Stimulated activated CD4-positive, alpha-beta T cell treated with anti-CD3 and anti-CD28 coated beads, Interleukin-15, amount 100 ng/mL, for 1 hour (primary cell): ENCODE measurements at regions not wholly inside any gene's neighbourhood (a gene's known extent, or its start where the extent isn't known, plus 50 kb on each side); places are given as distances from the start of the nearest gene placed in this dataset.
"Not testable (repeated sequence)": the region's sequence is repeated elsewhere in the genome, so short reads cannot be mapped to it uniquely, and the experiment has no call there.

Source experiments
- DNase-seq, 2 donors: peaks; one replicate each; pipeline ENCODE4 v3.0.0-alpha.2; 2020; ENCODE audit warnings: low read depth in 1 of 2, low spot score in 1 of 2

DNA sequence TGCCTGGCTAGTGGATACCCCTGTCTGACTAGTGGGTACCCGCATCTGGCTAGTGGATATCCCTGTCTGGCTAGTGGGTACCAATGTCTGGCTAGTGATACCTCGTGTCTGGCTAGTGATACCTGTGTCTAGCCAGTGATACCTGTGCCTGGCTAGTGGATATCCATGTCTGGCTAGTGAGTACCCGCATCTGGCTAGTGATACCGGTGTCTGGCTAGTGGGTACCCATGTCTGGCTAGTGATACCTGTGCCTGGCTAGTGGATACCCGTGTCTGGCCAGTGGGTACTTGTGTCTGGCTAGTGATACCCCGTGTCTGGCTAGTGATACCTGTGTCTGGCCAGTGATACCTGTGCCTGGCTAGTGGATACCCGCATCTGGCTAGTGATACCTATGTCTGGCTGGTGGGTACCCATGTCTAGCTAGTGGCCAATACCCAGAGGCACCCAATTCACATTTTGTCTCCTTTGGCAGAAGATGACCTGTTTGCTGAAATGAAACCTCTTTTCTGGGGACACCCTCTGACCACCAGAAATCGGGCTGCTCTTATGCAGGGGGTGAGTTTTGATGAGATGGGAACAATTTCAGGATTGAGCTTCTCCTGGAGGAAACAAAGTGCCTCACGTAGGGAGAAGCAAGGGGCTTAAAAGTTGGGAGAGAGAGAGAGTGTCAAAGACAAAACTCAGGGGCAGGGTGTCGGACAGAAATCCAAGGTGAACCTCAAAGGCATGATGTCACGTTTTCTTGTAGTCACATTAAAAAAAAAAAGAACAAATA lies 63.4 kb downstream of the SMIM38 start:
- no peak for DNase-seq

DNA sequence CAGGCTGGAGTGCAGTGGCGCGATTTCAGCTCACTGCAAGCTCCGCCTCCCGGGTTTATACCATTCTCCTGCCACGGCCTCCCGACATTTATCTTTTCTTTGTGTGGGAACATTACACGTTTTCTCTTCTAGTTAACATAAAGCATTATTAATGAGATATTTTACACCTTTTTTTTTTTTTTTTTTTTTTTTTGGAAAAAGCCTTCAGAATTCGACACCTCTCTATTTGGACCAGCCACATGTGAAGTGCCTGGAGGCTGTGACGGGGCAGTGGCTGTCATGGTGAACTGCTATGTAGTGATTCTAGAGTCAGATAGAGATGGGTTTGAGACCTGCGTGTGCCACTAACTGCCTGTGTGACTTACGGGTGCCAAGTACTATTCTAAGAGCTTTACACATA lies 64.3 kb downstream of the SMIM38 start:
- DNase-seq = no peak

DNA sequence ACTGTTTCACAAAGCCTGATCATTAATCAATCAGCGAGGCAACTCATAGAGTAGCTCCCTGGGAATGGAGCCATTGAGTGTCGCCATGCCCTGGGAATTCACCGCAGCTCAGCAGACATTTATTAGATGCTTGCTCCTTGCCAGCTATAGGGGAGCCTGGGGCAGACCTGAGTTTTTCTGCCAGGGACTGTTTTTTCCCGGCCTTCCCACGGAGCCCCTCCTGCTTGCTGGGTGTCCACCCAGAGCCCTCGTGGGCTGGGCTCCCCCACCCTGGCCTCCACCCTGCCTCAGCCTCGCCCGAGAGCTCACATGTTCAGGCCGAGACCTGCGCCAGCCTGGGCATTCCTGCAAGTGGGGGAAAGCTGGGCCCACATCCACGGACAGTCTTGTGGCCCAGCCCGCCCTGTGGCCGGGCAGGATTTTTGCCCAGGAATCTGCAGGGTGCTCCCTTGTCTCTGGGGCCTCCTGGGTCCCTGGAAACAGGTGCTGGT lies 64.9 kb downstream of the SMIM38 start:
- no peak for DNase-seq

DNA sequence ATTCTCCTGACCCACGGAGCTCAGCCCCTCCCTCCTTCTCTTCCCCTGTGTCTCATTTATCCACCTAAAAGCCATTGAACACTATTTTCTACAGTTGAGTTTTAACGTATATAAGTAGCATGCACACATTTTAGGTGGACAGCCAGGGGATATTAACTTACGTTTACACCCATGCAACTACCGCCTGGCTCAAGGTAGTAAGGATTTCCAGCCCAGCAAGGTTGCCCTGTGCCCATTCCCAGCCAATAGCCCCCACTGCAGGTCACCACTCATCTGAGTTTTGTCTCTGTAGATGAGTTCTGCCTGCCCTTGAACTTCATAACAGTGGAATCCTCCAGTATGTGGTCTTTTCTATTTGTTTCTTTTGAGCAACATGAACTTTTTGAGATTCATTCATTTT lies 65.4 kb downstream of the SMIM38 start:
- no peak for DNase-seq

DNA sequence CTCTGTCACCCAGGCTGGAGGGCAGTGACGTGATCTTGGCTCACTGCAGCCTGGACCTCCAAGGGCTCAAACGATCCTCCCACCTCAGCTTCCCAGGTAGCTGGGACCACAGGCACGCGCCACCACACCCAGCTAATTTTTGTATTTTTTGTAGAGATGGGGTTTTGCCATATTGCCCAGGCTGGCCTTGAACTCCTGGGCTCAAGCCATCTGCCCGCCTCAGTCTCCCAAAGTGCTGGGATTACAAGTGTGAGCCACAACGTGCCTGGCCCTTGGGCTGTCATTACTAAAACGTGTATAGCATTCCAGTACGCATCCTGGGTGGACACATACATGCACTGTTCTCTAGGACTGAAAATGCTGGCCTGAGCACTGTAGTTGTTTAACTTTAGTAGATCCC lies 65.9 kb downstream of the SMIM38 start:
- not testable (repeated sequence) for DNase-seq

DNA sequence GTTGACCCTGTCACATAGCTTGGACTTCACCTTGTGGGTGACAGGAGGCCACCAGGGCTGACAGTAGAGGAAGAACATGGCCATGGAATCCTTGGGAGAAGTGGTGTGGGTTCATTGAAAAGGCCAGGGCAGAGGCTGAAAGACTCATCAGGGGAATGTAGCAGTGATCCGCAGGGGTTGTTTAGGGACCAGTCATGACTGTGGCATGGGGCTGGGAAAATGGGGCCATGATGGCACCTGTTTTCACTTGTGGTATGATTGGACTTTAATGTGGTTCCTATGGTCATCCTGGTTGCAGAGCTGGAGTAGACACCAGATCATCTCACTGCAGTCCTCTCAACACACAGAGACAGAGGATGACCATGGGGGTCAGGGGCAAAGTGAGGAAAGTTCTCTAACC lies 66.7 kb upstream of the MYEOV start:
- no peak for DNase-seq

DNA sequence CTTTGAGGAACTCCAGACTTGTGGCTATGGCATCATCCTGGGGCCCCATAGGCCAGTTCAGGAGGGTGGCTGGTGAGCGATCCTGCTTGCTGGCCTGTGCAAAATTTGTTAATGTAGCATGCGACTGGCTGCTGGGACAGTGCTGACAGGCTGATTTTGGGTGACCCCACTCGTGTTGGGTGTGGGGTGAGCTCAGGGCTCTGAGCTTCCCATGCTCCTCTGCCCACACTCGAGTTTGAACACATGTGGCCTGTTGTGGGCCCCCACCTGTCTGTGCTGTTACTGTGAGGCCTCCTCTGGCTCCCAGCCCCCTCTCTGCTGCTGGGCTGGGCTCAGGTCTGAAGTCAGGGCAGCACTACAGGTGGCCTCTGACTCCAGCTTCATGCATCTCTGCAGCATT lies 64.4 kb upstream of the MYEOV start:
- no peak for DNase-seq

DNA sequence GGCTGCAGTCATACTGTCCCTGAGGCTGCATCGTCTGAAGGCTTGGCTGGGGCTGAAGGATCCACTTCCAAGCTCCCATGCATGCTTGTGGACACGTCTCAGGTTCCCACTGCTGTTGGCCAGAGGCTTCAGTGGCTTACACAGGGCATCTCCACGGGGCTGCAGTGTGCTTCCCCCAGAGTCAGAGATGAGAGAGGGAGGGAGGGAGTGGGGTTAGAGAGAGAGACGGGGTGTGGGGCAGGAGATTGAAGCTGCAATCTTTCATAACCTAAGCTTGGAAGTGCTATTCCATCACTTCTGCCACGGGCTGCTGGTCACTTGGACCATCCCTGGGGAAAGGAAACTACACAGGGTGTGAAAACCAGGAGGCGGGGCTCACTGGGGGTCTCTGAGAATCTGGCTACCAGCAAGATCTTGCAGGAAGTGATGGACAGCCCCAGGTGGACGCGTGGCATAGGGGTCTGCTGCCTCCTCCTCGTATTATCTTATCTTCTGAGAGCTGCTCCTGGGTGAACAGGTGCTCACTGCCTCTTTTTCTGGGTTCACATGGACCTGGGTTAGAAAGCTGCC lies 63.0 kb upstream of the MYEOV start:
- no peak for DNase-seq

DNA sequence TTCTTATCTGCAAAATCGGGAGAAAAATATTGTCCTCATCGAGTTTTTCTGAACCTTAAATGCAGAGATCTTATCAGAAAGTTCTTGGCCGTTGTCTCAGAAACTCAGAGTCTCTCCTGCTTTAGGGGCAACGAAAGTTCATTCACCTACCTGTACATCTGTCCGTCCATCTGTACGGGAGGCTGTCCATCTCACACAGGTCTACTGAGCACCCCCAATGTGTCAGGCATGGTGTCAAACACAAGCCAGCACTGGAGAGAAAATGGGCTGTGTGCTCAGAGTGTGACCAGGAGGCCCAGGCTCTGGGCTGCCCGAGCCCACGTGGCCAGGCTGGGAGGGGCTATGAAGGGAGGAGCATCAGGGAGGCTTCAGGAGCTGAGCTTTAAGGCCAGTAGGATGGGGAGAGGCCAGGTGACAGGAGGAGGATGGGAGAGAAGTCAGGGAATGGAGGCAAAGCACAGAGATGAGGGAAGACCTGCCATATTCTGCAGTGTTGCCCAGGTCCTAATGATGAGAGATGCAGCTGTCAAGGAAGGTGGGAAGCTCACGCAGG lies 62.4 kb upstream of the MYEOV start:
- no peak for DNase-seq

DNA sequence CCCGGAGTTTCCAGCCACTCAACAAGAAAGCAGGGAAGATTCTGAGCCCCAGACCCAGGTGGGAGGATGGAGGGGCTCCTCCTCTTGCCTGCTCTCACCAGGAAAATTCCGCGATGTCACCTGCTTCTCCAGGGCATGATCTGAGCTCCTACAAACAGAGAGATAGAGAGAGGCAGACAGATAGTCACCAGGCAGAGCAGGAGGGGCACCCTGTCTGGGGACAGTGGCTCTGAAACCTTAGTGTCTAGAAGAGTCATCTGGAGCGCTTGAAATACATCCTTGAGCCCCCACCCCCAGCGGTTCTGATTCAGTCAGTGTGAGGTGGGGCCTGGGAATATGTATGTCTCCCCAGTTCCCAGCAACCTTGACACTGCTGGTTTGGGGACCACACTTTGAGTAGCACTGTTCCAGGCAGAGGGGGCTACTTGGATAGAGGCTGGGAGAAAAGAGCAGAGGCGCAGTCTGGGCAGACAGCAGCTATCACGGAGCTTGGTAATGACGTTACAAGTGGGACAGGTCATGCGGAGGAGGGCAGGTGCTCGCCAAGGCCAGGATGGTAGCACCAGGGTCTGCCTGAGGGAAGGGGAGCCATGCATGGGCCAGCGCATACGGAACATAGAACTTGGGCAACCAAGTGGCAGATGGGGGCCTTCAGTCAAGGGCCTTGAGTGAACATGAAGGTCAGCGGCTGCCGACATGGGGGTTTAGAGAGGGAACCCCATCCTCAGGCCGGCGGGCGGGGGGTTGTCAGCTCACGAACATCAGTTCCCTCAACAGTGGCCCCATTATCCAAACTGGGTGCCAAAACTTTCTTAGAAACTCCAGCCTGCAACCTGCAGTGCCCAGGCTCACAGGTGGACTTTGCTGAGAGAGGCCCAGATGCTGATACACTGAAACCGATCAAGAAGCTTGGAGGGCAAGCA lies 60.9 kb upstream of the MYEOV start:
- no peak for DNase-seq

DNA sequence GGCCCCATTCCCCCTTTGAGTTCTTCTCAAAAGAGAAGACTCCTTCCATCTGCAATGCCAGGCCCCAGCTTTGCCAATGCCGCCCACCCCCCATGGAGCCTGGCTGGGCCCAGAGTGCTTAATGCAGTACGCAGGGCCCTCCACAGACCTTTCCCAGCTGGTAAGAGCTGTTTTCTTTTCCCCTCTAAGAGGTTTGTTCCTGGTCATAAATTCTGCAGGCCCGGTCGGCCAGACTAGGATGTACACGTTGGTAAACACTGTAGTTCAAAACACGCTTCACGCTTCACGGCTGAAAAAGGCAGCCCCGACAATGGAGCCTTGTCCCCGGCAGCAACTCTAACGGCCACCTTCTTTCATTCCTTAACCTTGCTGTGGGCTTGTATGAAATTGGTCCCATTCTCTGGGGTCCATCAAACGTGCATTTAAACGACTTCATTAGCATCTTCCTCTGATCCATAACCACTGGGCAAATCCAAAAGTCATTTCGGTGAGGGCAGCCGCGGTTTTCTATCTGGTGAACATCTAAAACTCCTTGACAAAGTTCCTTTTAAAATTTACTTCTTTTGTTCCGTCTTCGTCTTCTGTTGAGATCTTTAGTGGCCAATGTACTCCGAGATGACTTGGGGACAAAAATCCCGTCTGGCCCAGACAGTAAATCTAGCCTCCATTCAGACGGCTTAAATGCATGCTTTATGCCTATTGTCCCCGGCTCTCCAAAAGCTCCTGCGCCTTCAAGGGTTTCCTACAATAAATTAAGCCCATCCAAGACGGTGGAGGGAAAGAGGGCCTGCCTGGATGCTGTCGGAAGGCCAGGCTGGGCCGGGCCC lies 60.0 kb upstream of the MYEOV start:
- DNase-seq = no peak

DNA sequence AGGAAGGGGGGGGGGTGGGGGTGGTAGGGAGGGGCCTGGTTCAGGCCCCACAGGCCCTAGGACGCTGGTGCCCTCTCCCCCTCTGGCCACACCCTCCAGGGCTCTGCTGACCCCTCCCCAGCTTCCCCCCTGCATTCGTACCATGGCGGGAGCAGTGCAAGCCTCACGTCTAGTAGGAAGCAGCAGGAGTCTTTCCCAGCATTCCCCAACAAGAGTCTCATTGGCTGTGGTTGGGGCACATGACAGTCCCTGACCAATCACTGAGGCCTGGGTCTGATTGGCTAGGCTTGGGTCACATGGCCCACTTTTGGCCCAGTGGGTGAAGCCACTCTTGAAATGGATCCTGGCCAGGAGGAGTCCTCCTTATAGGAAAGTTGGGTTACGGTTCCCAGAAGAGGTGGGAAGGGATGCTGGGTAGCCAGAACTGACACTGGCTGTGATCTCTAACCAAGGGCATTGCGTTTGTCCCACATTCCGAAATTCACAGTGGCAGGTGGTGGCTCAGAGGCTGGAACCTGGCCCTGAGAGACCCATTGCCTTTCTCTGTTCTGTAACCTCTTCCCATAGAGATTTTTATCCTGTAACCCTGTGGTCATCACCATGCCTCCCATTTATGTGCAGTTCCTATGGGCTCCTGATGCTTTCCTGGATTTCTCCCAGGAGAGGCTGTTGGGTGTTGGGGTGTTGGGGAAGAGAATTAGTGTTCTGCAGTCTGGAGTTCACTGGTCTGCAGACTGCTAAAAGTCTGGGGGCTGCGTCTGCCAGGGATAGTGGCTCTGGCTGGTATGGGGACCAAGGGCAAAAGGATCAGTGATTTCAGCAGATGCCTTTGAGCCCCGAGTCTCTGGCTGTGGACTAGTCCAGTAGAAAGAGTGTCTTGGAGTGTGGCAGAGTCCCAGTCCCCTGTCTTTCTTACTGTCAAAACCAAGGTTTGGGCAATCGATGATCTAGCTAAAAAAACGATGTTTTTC lies 58.9 kb upstream of the MYEOV start:
- no peak for DNase-seq

DNA sequence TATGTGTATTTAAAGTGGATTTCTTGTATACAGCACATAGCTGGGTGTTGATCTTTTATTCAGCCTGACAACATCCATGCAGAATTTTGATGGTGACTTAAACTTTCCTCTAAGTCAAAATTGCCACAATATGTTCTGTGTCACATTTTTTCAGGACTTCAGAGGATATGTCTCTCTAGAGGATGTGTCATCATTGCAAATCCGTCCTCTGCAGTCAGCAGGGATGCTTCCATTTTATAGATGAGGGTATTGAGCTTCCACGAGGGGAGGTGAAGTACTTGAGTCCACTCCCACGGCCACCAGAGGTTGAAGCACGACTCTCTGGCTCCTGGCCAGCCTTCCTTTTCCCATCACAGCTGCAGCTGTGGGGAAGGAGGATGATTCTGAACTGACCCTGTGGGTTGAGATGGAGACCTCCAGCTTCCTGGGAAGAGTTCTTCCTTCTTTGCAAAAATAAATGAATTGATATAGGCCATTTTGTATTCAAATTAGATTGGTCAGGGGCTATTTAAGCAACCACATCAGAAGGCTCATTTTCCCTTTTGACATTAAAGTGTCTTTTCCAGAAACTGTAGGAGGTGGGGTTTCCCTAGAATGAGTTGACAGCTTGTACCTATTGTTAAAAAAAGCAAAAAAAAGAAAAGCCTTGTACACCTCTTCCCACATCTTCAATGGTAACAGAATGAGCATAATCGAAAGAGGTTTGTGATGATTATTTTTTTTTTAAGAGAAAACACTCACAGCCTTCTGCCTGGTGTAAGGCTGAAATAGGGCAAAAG lies 55.2 kb upstream of the MYEOV start:
- DNase-seq = no peak

DNA sequence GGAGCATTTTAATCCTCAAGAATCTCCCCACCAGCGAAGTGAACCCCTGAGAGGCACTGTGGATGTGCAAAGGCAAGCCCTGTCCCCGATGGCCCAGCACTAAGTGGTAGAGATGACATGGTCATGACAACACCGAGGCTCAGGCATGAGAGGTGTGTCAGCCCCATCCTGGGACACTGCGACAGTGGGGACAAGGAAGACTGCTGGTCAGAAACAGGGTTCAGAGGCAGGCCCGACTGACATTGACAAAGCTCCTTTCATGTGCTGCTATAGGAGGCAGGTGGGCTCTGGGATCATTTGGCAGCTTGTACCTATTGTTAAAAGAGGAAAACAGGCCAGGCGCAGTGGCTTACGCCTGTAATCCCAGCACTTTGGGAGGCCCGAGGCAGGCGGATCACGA lies 54.3 kb upstream of the MYEOV start:
- no peak for DNase-seq

DNA sequence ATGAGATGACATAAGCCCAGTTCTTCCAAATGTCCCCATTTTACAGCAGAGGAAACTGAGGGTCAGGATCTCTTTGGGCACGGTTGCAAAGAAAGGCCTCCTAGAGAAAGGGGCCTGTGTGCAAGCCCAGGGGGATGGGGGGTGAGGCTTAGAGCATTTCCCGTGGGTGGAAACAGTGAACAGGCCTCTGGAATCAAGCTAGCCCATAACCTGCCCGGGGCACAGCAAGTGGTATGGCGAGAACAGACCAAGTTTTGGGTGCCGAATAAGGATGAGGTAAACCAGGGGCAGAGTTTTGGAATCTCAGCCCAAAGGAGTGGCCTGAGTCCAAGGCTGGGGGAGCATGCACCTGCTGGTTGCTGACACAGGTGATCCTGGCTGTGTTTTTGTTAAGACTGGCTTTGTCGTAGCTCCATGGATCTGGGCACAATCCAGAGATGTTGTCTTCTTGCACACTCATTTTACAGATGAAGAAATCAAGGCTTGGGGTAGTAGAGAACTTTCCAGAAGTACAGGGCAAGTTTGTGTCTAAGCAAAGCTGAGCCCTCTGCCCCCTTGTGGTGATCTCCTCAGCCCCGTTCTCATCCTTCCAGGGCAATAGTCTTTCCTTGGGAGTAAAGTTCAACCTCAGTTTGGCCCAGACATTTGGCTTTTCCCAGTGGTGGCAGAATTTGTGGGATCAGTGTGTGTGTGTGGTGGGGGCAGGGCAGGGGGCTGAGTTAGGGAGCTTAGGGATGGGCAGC lies 53.5 kb upstream of the MYEOV start:
- DNase-seq = no peak

DNA sequence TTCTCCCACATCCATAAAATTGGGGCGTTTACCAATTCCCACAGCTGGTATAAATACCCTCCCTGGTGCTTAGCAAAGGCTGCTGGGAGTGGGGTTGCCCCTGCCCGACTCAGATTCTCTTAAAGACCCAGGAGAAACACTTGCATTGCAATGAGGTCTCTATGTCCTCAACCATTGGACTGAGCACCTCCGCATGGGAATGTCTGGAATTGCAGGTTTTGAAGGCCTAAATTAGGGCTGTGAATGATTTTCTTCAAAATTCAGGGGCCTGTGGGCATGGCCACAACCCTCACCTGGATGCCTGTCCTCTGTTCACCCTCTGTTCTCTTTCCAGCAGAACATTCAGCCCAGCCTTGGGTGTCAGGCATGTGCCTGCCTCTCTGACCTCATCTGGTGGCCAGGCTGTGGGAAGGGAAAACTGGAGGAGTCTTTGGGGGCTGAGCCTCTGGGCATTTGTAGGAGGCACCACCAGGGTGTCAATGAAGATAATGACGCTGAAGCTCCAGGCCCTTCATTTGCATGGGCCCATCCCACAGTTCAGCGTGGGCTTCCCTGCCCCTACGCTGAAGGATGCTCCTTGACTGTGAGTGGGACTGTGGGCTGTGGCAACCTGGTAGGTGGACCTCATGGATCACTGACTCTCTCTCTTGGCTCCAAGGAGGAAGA lies 52.7 kb upstream of the MYEOV start:
- no peak for DNase-seq

DNA sequence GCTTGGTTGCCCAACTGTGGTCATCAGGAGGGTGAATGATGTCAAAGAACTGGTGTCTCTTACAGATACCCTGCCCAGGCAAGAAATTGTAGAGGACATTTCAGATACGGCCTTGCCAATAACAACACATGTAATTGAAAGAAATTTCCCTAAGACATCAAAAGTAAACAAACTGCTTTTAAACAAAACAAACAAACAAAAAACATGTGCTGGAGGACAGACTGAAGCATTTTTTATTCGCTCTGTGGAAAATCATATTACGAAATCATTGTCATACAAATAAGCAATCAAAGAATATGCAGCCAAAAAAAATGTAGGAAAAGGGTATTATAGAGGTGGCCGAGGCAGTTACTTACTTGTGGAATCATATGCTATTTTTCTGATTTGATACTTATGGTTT lies 52.1 kb upstream of the MYEOV start:
- no peak for DNase-seq
